CD4-positive, alpha-beta T cell treated with Interleukin-17A for 1 hour (primary cell): ENCODE measurements at regions not wholly inside any gene's neighbourhood (a gene's known extent, or its start where the extent isn't known, plus 50 kb on each side); places are given as distances from the start of the nearest gene placed in this dataset.
"Not testable (repeated sequence)": the region's sequence is repeated elsewhere in the genome, so short reads cannot be mapped to it uniquely, and the experiment has no call there.

ENCODE experiments used
- DNase-seq: peaks from one replicate; pipeline ENCODE4 v3.0.0-alpha.2; 2020

DNA sequence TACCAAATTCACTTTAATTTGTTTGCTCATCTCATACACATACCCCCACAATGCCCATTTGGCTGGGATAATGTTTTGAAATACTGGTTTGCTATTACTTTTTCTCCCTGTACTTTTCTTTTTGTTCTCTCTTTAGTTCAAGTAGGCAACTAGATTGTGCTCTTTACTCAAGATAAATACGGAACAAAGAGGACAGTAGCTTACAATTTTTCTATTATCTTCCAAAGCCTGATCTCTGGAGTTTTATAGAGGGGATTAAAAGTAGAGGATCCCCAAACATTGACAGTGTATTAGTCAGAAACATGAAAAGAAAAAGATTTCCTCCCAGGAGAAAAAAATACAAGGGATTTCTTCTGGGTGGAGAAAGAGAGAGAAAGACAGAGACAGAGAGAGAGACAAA lies 102.1 kb upstream of the FSCB start:
- DNase-seq, result no peak

DNA sequence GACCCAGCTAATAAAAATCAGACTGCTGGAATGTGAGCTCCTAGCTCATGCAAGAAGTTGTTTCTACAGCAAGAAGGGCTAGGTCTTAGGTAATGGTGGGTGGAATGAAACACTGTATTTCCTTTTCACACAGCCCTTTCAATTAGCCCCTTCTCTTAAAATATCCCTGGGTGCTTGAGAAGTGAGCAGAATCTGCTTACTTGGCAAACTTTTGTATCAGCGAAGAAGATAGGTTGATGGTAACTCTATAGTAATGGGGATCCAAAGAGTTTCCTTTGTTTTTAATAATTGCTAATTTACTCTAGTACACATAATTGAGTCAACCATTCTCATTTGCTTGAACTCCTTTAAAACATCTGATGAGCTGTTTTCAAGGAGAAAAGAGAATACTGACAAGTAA lies 100.6 kb upstream of the FSCB start:
- DNase-seq, result no peak

DNA sequence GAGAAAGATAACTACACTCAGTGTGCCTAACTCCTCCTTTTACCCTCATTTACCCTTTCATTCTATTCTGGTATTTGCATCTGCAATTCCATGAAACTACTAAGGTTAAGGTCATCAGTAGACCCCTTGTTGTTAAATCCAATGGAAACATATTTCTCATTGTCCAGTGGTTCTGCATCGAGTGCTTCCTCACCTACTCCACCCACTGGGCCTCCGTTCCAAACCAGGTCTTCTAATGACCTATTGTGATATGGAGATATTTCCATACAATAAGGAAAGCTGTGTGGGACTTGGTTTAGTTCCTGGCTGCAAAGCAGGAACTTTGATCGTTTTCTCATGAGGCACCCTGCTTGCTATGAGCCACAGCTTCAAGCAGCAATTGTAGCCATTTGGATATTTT lies 99.5 kb upstream of the FSCB start:
- DNase-seq, result no peak

GRCh38 chr14:44601266-44601665 lies 94.2 kb upstream of the FSCB start:
- not testable (repeated sequence) for DNase-seq

- no peak for DNase-seq
Measured at GRCh38 chr14:44589180-44589579, 82.1 kb upstream of the FSCB start.

DNA sequence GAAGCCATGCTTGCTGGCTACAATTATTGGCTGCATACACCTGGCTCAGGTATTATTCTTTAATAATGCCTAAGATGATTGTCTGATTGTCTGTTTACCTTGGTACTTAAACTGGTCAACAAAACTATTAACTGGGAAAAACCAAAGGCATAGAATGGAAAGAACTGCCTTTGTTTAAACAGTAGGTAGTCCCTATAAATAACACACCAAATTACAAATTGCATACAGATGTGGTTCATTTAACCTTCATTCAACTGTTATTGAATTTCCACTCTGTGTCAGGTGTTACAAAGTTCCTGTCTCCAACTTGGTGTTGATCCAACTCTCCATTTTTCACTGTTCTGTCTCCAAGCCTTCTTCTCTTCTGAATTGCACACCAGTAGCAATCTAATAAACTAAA lies 79.8 kb upstream of the FSCB start:
- no peak for DNase-seq

- no peak for DNase-seq
Measured at GRCh38 chr14:44576356-44576755, 69.3 kb upstream of the FSCB start.

DNA sequence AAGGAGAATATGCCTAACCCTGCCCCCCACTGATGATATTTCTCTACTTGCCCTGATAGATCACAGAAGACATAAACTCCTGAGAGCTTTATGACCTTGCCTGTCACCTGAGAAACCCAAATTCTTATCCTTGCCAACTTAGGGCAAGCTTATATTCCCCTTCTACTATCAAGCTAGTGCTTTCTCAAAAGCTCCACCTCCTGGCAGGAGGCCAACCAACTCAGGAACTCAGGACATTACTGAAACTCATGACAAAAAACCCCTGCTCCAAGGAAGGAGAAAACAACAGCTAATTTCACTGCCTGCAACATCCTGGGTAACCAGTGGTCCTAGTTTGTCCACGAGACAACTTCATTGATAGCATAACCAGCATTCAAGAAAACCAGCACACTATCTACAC lies 60.9 kb upstream of the FSCB start:
- DNase-seq, result no peak

- DNase-seq, result no peak
Measured at GRCh38 chr14:44565968-44566367, 58.9 kb upstream of the FSCB start.

DNA sequence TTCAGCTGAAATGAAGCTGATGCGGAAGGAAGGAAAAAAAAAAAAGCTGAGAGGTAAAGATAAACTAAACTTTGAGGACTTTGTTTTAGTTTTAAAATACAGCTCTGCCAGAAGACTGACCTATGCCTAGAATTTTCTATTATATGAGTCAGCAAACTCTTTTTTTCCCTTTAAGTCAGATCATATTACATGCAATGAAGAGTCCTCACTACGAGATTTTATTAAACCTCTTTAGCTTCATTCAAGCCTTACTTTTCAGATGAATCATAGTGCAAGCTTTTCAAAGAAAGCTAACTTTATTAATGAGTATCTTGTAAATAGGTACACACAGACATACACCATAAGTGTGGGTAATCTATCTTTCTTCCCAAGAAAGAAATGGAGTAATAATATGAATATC lies 57.8 kb upstream of the FSCB start:
- DNase-seq, result no peak
